ENCODE measurements at regions not wholly inside any gene's neighbourhood (a gene's known extent, or its start where the extent isn't known, plus 50 kb on each side); places are given as distances from the start of the nearest gene placed in this dataset.
"Not testable (repeated sequence)": the region's sequence is repeated elsewhere in the genome, so short reads cannot be mapped to it uniquely, and the experiment has no call there.

DNA sequence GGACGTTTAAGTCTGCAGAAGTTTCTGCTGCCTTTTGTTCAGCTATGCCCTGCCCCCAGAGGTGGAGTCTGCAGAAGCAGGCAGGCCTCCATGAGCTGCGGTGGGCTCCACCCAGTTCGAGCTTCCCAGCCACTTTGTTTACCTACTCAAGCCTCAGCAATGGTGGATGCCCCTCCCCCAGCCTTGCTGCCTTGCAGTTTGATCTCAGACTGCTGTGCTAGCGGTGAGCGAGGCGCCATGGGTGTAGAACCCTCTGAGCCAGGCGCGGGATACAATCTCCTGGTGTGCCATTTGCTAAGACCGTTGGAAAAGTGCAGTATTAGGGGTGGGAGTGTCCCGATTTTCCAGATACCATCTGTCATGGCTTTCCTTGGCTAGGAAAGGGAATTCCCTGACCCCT, 351.4 kb upstream of the MTNR1B start:
- not testable (repeated sequence) for H3K4me1 ChIP-seq (ENCODE audit: insufficient read depth); H3F3A ChIP-seq (replicated peaks; ENCODE audit: low read depth); H3K27me3 Mint-ChIP-seq (ENCODE audit: insufficient read depth, low read depth, poor library complexity); H3K36me3 ChIP-seq (ENCODE audit: insufficient read depth); H3K4me3 Mint-ChIP-seq; H3K4me1 Mint-ChIP-seq; H3K4me2 ChIP-seq; H2AFZ ChIP-seq; H3K27ac Mint-ChIP-seq; H4K20me1 ChIP-seq (replicated peaks; ENCODE audit: insufficient read depth); H3K9me2 ChIP-seq (ENCODE audit: insufficient read depth); H3K27me3 ChIP-seq (ENCODE audit: insufficient read depth); ATAC-seq; H3K27ac ChIP-seq (ENCODE audit: low read depth); DNase-seq (ENCODE audit: low spot score); H3K4me3 ChIP-seq; H3K79me2 ChIP-seq (replicated peaks; ENCODE audit: insufficient read depth)
- Mint-ChIP-seq H3K9me3 (peaks cover 31% of the 10 kb centered on the region), H3K36me3 (ENCODE audit: low read depth) (peaks cover 34% of the 10 kb centered on the region; the same call in 2 of the 3 replicates)

GRCh38 chr11:92623055-92623454, 346.4 kb upstream of the MTNR1B start:
- no peak overlapping the region for H3K4me3 Mint-ChIP-seq
- H3K27ac Mint-ChIP-seq, result no peak overlapping the region
- TF ChIP-seq NANOG (IDR thresholded peaks at IDR 0.05; ENCODE audit: borderline replicate concordance) (no peak), ZNF462 (CRISPR knock-in tag; IDR thresholded peaks at IDR 0.05) (no peak), JUNB (IDR thresholded peaks at IDR 0.05; ENCODE audit: unreplicated experiment) (no peak), CTCF (conservative IDR thresholded peaks at IDR 0.05; ENCODE audit: low read depth in 2 of 2) (no peak), ZNF114 (CRISPR knock-in tag; IDR thresholded peaks at IDR 0.05) (no peak), STAT1 (IDR thresholded peaks at IDR 0.05; ENCODE audit: unreplicated experiment) (no peak), EZH2phosphoT487 (IDR thresholded peaks at IDR 0.05; ENCODE audit: unreplicated experiment) (no peak), CREB1 (CRISPR knock-in tag; IDR thresholded peaks at IDR 0.05; ENCODE audit: low read depth) (no peak), POLR2AphosphoS5 (IDR thresholded peaks at IDR 0.05; ENCODE audit: low read depth) (no peak), ZNF331 (CRISPR knock-in tag; IDR thresholded peaks at IDR 0.05; ENCODE audit: low read depth) (no peak)
- TF ChIP-seq, protein P1, sequence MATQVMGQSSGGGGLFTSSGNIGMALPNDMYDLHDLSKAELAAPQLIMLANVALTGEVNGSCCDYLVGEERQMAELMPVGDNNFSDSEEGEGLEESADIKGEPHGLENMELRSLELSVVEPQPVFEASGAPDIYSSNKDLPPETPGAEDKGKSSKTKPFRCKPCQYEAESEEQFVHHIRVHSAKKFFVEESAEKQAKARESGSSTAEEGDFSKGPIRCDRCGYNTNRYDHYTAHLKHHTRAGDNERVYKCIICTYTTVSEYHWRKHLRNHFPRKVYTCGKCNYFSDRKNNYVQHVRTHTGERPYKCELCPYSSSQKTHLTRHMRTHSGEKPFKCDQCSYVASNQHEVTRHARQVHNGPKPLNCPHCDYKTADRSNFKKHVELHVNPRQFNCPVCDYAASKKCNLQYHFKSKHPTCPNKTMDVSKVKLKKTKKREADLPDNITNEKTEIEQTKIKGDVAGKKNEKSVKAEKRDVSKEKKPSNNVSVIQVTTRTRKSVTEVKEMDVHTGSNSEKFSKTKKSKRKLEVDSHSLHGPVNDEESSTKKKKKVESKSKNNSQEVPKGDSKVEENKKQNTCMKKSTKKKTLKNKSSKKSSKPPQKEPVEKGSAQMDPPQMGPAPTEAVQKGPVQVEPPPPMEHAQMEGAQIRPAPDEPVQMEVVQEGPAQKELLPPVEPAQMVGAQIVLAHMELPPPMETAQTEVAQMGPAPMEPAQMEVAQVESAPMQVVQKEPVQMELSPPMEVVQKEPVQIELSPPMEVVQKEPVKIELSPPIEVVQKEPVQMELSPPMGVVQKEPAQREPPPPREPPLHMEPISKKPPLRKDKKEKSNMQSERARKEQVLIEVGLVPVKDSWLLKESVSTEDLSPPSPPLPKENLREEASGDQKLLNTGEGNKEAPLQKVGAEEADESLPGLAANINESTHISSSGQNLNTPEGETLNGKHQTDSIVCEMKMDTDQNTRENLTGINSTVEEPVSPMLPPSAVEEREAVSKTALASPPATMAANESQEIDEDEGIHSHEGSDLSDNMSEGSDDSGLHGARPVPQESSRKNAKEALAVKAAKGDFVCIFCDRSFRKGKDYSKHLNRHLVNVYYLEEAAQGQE (IDR thresholded peaks at IDR 0.05; ENCODE audit: unreplicated experiment), result no peak

More at GRCh38 chr11:92623055-92623454, 346.4 kb upstream of the MTNR1B start:
- ATAC-seq (no peak), DNase-seq (ENCODE audit: low spot score) (no peak)
- Histone ChIP-seq H3K79me2 (replicated peaks; ENCODE audit: insufficient read depth) (no peaks in the 10 kb centered on the region), H3K27me3 (ENCODE audit: insufficient read depth) (no peaks in the 10 kb centered on the region), H3K9me2 (ENCODE audit: insufficient read depth) (no peaks in the 10 kb centered on the region), H2AFZ (no peak overlapping the region), H3K4me3 (no peak overlapping the region), H3K27ac (ENCODE audit: low read depth) (no peak overlapping the region), H3K4me2 (no peak overlapping the region), H3F3A (replicated peaks; ENCODE audit: low read depth) (no peaks in the 10 kb centered on the region), H3K4me1 (ENCODE audit: insufficient read depth) (no peaks in the 10 kb centered on the region; the same call in 1 of the 2 replicates), H3K36me3 (ENCODE audit: insufficient read depth) (no peaks in the 10 kb centered on the region; the same call in 1 of the 2 replicates), H4K20me1 (replicated peaks; ENCODE audit: insufficient read depth) (no peaks in the 10 kb centered on the region; the same call in 1 of the 2 replicates)
- peaks cover 14% of the 10 kb centered on the region for H3K4me1 Mint-ChIP-seq
- peaks cover 9% of the 10 kb centered on the region for H3K9me3 Mint-ChIP-seq
- H3K36me3 Mint-ChIP-seq (ENCODE audit: low read depth), result peaks cover 10% of the 10 kb centered on the region; the same call in 2 of the 3 replicates
- peaks cover 5% of the 10 kb centered on the region for H3K27me3 Mint-ChIP-seq (ENCODE audit: insufficient read depth, low read depth, poor library complexity)

All from GM23338 (cell line).